Smooth muscle cell (in vitro differentiated cells): ENCODE measurements at regions not wholly inside any gene's neighbourhood (a gene's known extent, or its start where the extent isn't known, plus 50 kb on each side); places are given as distances from the start of the nearest gene placed in this dataset.

Experiments used
- DNase-seq: peaks from one replicate; lab custom pipeline; 2025; ENCODE audit not compliant: unreplicated experiment; lab: John Stamatoyannopoulos, UW
- H2AFZ ChIP-seq: fragments of 200-600 bp; sonication (generic); 2 replicates; pipeline ENCODE4 v1.6.0; 2016; ENCODE audit warnings: antibody characterized with exemption, low read depth, mild to moderate bottlenecking
- H3F3A ChIP-seq: fragments of 200-600 bp; sonication (generic); 2 replicates; pipeline ENCODE4 v1.6.0; 2017; ENCODE audit warnings: antibody characterized with exemption, low read depth
- H3K27ac ChIP-seq: fragments of 200-600 bp; sonication (generic); 2 replicates; pipeline ENCODE4 v1.5.1; 2016; ENCODE audit warnings: low read depth, mild to moderate bottlenecking
- H3K27me3 ChIP-seq: fragments of 200-600 bp; sonication (generic); 2 replicates; pipeline ENCODE4 v1.6.1; 2016; ENCODE audit warnings: low read depth, mild to moderate bottlenecking
- H3K36me3 ChIP-seq: fragments of 200-600 bp; sonication (generic); 2 replicates; pipeline ENCODE4 v1.5.1; 2016; ENCODE audit warnings: low read depth
- H3K4me1 ChIP-seq: fragments of 200-600 bp; sonication (generic); 2 replicates; pipeline ENCODE4 v1.5.1; 2016; ENCODE audit warnings: low read depth
- H3K4me2 ChIP-seq: fragments of 200-600 bp; sonication (generic); 2 replicates; pipeline ENCODE4 v1.6.0; 2016; ENCODE audit warnings: mild to moderate bottlenecking
- H3K4me3 ChIP-seq: fragments of 200-600 bp; sonication (generic); 2 replicates; pipeline ENCODE4 v1.5.1; 2016; ENCODE audit warnings: mild to moderate bottlenecking
- H3K79me2 ChIP-seq: fragments of 200-600 bp; sonication (generic); 2 replicates; pipeline ENCODE4 v1.6.0; 2016; ENCODE audit warnings: low read depth, mild to moderate bottlenecking
- H3K9ac ChIP-seq: fragments of 200-600 bp; sonication (generic); 2 replicates; pipeline ENCODE4 v1.6.0; 2016; ENCODE audit warnings: low read depth
- H3K9me3 ChIP-seq: fragments of 200-600 bp; sonication (generic); replicated peaks from 2 replicates; pipeline ENCODE4 v1.5.1; 2016; ENCODE audit warnings: low read depth
- H4K20me1 ChIP-seq: fragments of 200-600 bp; sonication (generic); 2 replicates; pipeline ENCODE4 v1.6.0; 2016; ENCODE audit warnings: low read depth
- WGBS: methylation state at CpG from one replicate; pipeline ENCODE4 v1.1.7; 2016; ENCODE audit warnings: low lambda C conversion rate; 5-methylcytosine and 5-hydroxymethylcytosine counted together
- TF ChIP-seq, protein P1 (sequence below): fragments of 200-600 bp; sonication (generic); IDR thresholded peaks from 2 replicates; pipeline ENCODE4 v1.5.1; 2017; ENCODE audit warnings: borderline replicate concordance, mild to moderate bottlenecking, antibody characterized with exemption; ENCODE audit not compliant: insufficient read depth, poor library complexity, severe bottlenecking

DNA sequence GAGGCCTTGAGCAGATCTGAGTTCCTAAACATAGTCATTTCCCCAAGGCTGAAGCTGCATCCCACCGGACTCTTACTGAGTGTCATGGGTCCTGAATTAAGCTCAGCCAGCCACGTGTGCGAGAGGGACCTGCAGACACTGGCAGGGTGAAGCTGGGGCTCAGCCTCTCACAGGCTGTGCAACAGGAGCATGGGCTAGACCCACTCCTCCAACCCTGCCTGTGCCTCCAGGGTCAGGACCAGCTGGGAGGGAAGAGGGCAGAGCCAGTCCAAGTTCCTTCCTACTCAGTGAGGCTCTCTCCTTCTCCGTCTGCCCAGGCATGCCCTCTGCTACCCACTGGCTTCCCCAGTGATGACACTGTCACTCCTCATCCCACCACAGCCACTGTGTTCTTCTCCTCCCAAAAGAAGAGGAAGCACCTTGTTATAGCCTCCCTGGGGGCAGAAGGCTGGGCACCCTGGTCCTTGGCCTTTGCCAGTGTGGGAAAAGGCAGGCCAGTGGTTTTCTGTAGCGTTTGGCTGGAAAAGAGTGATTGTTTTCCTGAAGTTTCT lies 78.9 kb downstream of the KCNF1 start:
- Histone ChIP-seq H3K79me2 (no peaks in the 10 kb centered on the region), H3K4me2 (no peak overlapping the region), H3K4me1 (no peaks in the 10 kb centered on the region), H3K27ac (no peak overlapping the region), H3K4me3 (no peak overlapping the region), H2AFZ (no peak overlapping the region), H4K20me1 (no peaks in the 10 kb centered on the region), H3K27me3 (no peaks in the 10 kb centered on the region), H3F3A (no peaks in the 10 kb centered on the region), H3K9me3 (no peaks in the 10 kb centered on the region), H3K36me3 (no peaks in the 10 kb centered on the region), H3K9ac (no peak overlapping the region)
- TF ChIP-seq, protein P1, sequence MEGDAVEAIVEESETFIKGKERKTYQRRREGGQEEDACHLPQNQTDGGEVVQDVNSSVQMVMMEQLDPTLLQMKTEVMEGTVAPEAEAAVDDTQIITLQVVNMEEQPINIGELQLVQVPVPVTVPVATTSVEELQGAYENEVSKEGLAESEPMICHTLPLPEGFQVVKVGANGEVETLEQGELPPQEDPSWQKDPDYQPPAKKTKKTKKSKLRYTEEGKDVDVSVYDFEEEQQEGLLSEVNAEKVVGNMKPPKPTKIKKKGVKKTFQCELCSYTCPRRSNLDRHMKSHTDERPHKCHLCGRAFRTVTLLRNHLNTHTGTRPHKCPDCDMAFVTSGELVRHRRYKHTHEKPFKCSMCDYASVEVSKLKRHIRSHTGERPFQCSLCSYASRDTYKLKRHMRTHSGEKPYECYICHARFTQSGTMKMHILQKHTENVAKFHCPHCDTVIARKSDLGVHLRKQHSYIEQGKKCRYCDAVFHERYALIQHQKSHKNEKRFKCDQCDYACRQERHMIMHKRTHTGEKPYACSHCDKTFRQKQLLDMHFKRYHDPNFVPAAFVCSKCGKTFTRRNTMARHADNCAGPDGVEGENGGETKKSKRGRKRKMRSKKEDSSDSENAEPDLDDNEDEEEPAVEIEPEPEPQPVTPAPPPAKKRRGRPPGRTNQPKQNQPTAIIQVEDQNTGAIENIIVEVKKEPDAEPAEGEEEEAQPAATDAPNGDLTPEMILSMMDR = no peak
- WGBS = 91% methylated on average over 5 of the region's 5 CpGs
- no peak for DNase-seq

DNA sequence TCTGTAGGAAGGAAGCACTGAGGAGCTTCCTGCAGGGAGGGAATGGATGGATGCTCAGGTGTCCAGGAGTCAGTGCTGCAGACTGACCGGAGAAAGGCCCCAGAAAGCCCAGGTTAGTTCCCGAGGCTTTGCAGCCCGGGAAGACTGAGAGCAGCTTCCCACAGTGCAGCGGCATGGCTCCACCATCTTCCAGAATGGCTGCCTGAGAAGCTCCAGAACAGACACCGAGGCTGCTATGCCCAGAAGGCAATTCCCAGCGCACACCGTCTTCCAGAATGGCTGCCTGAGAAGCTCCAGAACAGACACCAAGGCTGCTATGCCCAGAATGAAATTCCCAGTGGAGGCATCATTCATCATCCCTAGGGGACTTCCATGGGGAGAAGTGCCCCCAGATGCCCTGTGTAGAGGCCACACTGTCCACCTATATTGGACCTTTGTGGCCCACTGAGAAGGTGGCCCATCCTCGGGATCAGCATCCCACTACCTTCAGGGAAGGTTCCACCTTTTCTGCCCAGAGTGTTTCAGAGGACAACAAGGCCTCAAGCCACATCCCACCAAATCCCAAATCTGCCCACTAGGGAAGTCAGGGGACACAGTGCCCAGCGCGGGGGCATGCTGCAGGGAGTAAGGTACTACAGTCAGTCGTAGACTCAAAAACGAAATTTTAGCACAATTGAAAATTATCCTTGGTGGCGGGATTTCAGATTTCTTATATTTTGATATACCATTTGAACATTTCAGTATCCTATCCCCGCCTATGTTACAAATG lies 80.5 kb downstream of the KCNF1 start:
- Histone ChIP-seq H3K36me3 (no peaks in the 10 kb centered on the region), H3K4me3 (no peak overlapping the region), H3K9me3 (no peaks in the 10 kb centered on the region), H4K20me1 (no peaks in the 10 kb centered on the region), H3K9ac (no peak overlapping the region), H3K27me3 (no peaks in the 10 kb centered on the region), H3K79me2 (no peaks in the 10 kb centered on the region), H3F3A (no peaks in the 10 kb centered on the region), H3K4me1 (no peaks in the 10 kb centered on the region), H3K4me2 (no peak overlapping the region), H2AFZ (no peak overlapping the region), H3K27ac (no peak overlapping the region)
- DNase-seq = no peak
- TF ChIP-seq, protein P1 = no peak
- WGBS = 87% methylated on average over 14 of the region's 14 CpGs

DNA sequence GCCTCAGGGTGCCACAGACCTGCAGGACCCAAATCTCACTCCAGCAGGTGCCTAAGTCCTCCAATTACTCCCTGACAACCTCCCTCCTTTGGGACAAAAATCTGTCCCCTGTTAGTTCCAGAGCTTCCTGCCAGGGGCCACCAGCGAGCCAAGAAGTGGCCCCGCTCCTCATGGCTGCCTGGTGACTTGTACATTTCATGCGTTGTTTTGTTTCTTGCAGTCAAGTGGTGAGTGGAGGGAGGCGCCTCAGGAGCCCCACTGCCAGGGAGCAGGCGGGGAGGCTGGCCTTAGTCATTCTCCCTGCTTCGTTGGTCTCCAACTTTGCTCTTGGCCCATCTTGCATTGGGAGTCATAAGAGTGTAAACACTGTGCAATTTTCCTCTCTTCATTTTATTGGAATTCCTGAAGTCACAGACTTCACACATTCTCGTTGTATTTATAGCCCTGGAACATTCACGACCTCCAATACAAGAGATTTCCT lies 81.3 kb downstream of the KCNF1 start:
- Histone ChIP-seq H3K36me3 (no peaks in the 10 kb centered on the region), H3F3A (no peaks in the 10 kb centered on the region), H4K20me1 (no peaks in the 10 kb centered on the region), H3K4me1 (no peaks in the 10 kb centered on the region), H2AFZ (no peak overlapping the region), H3K79me2 (no peaks in the 10 kb centered on the region), H3K4me2 (no peak overlapping the region), H3K27me3 (no peaks in the 10 kb centered on the region), H3K4me3 (no peak overlapping the region), H3K9me3 (no peaks in the 10 kb centered on the region), H3K27ac (no peak overlapping the region), H3K9ac (no peak overlapping the region)
- TF ChIP-seq, protein P1 = no peak
- WGBS = 60% methylated on average over 8 of the region's 8 CpGs
- no peak for DNase-seq
